ENCODE measurements at regions not wholly inside any gene's neighbourhood (a gene's known extent, or its start where the extent isn't known, plus 50 kb on each side); places are given as distances from the start of the nearest gene placed in this dataset.
"Not testable (repeated sequence)": the region's sequence is repeated elsewhere in the genome, so short reads cannot be mapped to it uniquely, and the experiment has no call there.

DNA sequence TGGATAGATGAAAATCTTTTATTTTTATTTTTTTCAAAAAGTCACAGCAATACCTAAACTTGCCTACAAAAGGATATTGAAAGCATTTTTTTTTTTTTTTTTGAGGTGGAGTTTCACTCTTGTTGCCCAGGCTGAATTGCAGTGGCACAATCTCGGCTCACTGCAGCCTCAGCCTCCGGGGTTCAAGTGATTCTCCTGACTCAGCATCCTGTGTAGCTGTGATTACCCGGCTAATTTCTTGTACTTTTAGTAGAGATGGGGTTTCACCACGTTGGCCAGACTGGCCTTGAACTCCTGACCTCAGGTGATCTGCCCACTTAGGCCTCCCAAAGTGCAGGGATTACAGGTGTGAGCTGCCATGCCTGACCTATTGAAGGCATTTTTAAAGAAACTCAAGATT is 69.1 kb upstream of the DGKB start:
- DNase-seq (ENCODE audit: low spot score), result not testable (repeated sequence)

DNA sequence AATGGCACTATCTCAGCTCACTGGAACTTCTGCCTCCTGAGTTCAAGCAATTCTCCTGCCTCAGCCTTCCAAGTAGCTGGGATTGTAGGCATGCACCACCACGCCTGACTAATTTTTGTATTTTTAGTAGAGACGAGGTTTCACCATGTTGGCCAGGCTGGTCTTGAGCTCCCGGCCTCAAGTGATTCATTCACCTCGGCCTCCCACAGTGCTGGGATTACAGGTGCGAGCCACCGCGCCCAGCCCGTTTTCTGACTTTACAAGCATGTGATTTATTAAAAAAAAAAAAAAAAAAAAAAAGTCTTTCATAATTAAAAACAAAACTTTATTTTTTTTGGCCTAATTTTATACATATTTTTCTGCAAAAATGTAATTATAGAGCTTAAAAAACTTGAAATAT is 64.8 kb upstream of the DGKB start:
- DNase-seq (ENCODE audit: low spot score), result not testable (repeated sequence)

DNA sequence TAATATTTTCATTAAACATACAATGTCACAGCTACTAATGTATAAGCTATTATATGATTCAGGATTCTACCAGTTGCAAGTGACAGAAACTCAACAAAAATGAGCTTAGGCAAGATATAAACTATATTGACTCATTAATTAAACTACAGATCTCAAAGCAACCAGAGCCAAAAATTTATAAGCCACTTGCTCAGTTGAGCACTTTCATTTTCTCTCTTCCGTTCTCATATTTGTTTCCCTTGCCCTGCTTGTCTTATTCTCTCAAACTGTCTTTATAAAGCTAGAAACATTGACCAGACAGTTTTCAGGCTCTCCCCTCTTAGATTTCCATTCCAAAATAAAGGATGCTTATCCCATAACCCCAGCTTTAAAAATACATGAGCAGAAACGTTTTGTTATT is 60.2 kb upstream of the DGKB start:
- DNase-seq (ENCODE audit: low spot score), result no peak

DNA sequence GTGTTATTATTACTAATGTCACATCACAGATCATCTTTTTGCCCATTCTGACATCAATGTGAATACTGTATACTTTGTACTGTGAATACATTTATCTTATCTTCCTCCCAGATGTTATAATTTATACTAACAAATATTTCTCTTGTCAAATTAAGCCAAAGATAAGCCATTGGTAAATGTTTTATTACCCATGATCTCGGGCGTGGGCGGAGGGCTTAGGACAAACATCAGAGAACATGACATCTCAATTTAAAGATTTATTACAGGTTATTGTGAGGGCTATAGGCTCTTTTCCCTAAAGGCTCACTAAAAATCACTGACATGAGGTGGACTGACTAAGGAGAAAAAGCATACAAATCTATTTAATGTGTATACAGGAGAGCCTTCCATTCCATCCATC is 58.2 kb upstream of the DGKB start:
- DNase-seq (ENCODE audit: low spot score), result no peak

DNA sequence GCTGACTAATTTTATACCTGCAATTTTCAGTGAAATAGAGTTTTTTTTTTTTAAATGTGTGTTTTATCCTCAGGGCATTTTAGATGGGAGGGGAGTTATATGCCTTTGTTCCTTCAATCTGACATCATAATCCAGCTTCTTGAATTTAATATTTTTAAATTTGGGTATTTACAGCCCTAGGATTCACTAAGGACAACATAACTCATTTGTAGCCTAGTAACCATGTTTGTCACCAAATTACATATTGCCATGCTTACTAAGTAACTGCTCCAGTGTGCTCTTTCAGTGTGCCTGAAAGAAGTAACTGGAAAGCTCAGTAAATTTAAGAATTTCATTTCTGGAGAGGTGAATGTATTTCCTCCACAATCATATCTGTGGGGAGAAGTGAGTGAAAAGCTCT is 56.8 kb upstream of the DGKB start:
- no peak for DNase-seq (ENCODE audit: low spot score)

DNA sequence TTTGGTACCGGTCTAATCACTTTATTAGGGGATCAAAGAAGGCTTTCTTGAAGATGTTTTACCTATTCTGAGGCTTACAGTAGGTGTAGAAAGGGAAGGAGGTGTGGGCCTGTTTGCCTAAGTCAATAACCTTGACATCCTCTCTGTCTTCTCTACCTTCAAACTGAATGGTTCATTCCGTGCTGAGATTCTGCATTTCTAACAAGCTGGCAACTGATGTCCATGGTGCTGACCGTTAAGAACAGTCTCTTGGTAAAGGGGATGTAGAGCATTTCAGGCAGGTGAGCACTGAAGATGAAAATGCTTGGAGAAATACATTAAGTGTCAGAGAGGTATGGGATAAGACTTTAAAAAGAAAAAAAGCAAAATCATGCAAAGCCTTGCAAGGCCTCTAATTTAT is 51.5 kb upstream of the DGKB start:
- DNase-seq (ENCODE audit: low spot score), result no peak
